OCI-LY7 (cell line): ENCODE measurements at regions not wholly inside any gene's neighbourhood (a gene's known extent, or its start where the extent isn't known, plus 50 kb on each side); places are given as distances from the start of the nearest gene placed in this dataset.

Experiments used
- EZH2phosphoT487 ChIP-seq: fragments of 200-600 bp; sonication (generic); IDR thresholded peaks from 2 replicates; pipeline ENCODE4 v1.6.1; 2018; ENCODE audit warnings: low read depth, borderline replicate concordance, mild to moderate bottlenecking, mixed run types, antibody characterized with exemption, low read length, moderate library complexity, mixed read lengths
- TF ChIP-seq, protein P1 (sequence below): fragments of 200-600 bp; sonication (generic); conservative IDR thresholded peaks from 2 replicates; pipeline ENCODE4 v1.5.1; 2014; ENCODE audit warnings: mild to moderate bottlenecking, antibody characterized with exemption, low read length, moderate library complexity, mixed read lengths

DNA sequence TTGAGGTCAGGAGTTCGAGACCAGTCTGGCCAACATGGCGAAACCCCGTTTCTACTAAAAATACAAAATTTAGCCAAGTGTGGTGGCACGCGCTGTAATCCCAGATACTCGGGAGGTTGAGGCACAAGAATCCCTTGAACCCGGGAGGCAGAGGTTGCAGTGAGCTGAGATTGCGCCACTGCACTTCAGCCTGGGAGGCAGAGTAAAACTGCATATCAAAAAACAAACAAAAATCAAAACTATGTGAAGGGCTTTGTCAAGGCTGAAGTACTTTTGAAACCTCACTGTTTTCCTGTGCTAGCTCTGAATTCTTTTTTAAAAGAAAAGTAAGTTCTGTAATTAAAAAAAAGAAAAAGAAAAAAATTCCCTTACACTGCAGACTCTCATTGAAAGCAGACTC lies 65.1 kb upstream of the KLF4 start:
- TF ChIP-seq, protein P1, sequence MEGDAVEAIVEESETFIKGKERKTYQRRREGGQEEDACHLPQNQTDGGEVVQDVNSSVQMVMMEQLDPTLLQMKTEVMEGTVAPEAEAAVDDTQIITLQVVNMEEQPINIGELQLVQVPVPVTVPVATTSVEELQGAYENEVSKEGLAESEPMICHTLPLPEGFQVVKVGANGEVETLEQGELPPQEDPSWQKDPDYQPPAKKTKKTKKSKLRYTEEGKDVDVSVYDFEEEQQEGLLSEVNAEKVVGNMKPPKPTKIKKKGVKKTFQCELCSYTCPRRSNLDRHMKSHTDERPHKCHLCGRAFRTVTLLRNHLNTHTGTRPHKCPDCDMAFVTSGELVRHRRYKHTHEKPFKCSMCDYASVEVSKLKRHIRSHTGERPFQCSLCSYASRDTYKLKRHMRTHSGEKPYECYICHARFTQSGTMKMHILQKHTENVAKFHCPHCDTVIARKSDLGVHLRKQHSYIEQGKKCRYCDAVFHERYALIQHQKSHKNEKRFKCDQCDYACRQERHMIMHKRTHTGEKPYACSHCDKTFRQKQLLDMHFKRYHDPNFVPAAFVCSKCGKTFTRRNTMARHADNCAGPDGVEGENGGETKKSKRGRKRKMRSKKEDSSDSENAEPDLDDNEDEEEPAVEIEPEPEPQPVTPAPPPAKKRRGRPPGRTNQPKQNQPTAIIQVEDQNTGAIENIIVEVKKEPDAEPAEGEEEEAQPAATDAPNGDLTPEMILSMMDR: no peak
- TF ChIP-seq EZH2phosphoT487: no peak
